ACC112 (cell line): ENCODE measurements at regions not wholly inside any gene's neighbourhood (a gene's known extent, or its start where the extent isn't known, plus 50 kb on each side); places are given as distances from the start of the nearest gene placed in this dataset.
"Not testable (repeated sequence)": the region's sequence is repeated elsewhere in the genome, so short reads cannot be mapped to it uniquely, and the experiment has no call there.

Source experiments
- H2AFZ ChIP-seq: fragments of 200-600 bp; sonication (generic); one replicate; pipeline ENCODE4 v1.6.0; 2017; ENCODE audit warnings: antibody characterized with exemption, low read length; ENCODE audit not compliant: unreplicated experiment
- H3K27ac ChIP-seq: fragments of 200-600 bp; sonication (generic); 2 replicates; pipeline ENCODE4 v1.5.1; 2014; ENCODE audit warnings: low read depth, mild to moderate bottlenecking, antibody characterized with exemption, low read length, moderate library complexity
- H3K27me3 ChIP-seq: fragments of 200-600 bp; sonication (generic); 2 replicates; pipeline ENCODE4 v1.6.1; 2014; ENCODE audit warnings: mild to moderate bottlenecking, antibody characterized with exemption, low read length, moderate library complexity, mixed read lengths; ENCODE audit not compliant: insufficient read depth
- H3K36me3 ChIP-seq: fragments of 200-600 bp; sonication (generic); 2 replicates; pipeline ENCODE4 v1.6.1; 2016; ENCODE audit warnings: mild to moderate bottlenecking, antibody characterized with exemption, low read length, moderate library complexity, mixed read lengths; ENCODE audit not compliant: insufficient read depth
- H3K4me1 ChIP-seq: fragments of 200-600 bp; sonication (generic); one replicate; pipeline ENCODE4 v1.6.1; 2016; ENCODE audit warnings: low read length, mixed read lengths; ENCODE audit not compliant: insufficient read depth, unreplicated experiment, control insufficient read depth
- H3K4me3 ChIP-seq: fragments of 200-600 bp; sonication (generic); 2 replicates; pipeline ENCODE4 v1.5.1; 2014; ENCODE audit warnings: mild to moderate bottlenecking, low read depth, low read length
- H3K79me2 ChIP-seq: fragments of 200-600 bp; sonication (generic); one replicate; pipeline ENCODE4 v1.6.0; 2016; ENCODE audit warnings: low read length; ENCODE audit not compliant: control insufficient read depth, unreplicated experiment, insufficient read depth

DNA sequence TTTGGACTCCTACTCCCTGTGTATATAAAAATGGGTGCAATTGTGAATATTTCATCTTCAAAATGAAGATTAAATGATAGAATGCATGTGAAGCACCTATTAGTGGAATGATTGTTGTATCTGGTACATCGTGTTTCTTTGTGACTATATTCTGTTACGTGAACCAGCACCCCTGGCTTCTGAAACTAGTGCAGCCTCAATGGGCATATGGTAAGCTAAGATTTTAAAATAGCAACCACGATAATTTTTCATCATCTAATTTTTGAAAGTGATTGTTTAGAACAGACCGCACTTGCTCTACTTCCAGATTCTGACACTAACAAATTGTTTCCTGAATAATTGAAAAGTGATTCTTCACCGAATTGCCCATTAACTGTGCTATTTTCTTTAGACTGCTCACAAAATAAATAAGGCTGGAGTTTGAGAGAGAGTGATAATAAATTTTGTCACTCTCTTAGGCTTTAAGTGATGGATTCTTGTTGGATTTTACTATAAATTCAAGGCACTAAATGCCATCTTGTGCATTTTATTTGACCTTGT is 806.1 kb upstream of the LRATD1 start:
- Histone ChIP-seq H2AFZ (no peak overlapping the region), H3K36me3 (no peaks in the 10 kb centered on the region), H3K27ac (no peak overlapping the region), H3K79me2 (no peaks in the 10 kb centered on the region), H3K27me3 (no peaks in the 10 kb centered on the region), H3K4me3 (no peak overlapping the region), H3K4me1 (peaks cover 4% of the 10 kb centered on the region)

DNA sequence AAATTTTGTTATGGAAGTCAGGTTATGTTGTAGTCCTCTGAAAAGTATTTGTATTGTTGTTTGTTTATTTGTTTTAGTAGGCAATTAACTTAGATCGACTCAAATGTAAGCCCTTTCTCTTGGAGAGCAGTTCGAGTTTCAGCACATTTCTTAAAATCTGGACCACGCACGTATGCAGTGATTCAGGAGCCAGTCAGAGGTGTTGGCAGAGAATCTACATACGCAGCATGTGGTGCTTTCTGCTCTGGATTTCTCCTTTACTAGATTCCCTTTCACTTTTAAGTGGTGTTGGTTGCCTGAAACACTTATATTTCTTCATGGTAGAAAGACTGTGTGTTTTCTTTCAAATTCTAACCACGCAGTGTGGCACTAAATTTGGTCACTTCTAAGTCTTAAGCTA is 773.9 kb upstream of the LRATD1 start:
- Histone ChIP-seq H3K4me1 (peaks cover 3% of the 10 kb centered on the region), H2AFZ (peak overlapping the region; percentile 83), H3K79me2 (no peaks in the 10 kb centered on the region), H3K4me3 (peak overlapping the region; percentile 55), H3K36me3 (no peaks in the 10 kb centered on the region), H3K27ac (peak overlapping the region; percentile 28; the same call in 1 of the 2 replicates), H3K27me3 (no peaks in the 10 kb centered on the region)

DNA sequence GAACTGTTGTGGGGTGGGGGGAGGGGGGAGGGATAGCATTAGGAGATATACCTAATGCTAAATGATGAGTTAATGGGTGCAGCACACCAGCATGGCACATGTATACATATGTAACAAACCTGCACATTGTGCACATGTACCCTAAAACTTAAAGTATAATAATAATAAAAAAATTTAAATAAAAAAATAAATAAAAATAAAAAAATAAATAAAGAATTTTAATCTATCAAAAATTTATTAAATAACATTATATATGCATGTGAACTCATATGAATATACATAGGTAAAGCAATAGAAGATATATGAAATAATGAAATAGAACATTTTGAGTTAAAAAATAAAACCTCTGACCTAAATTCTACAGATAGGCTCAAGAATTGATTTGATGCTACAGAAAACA is 764.2 kb upstream of the LRATD1 start:
- not testable (repeated sequence) for H2AFZ ChIP-seq, H3K4me3 ChIP-seq, H3K27ac ChIP-seq, H3K27me3 ChIP-seq, H3K36me3 ChIP-seq, H3K79me2 ChIP-seq, H3K4me1 ChIP-seq

DNA sequence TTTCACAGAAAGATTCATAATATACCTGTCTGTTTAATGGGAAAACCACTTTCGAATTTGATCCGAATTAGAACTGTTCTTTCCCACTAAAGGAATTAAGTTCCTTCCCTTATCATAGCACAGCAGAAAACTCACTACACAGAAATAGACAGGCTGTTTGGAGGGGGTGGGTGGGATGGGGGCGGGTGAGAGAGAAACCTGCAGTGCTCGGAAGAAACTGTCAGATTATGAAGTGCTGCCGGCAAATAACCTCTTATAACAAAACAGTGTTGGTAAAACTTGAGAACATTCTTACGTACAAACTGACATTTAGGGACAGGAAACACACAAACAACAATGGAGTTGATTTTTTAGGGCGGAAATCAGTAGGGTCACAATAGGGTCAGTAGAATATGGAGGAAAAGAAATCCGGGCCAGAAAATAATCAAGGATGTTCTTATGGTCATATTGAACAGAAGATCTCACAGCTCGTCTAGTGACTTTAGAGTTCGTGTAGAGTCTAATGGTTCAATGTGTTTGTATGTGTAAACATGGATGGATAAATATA is 756.0 kb upstream of the LRATD1 start:
- Histone ChIP-seq H3K4me1 (no peaks in the 10 kb centered on the region), H3K79me2 (no peaks in the 10 kb centered on the region)

GRCh38 chr2:13877571-13877970 is 754.9 kb upstream of the LRATD1 start:
- Histone ChIP-seq H3K4me1 (no peaks in the 10 kb centered on the region), H3K27ac (no peak overlapping the region)

More for the DNA sequence above, 756.0 kb upstream of the LRATD1 start:
- no peak overlapping the region for H3K27ac ChIP-seq
- H2AFZ ChIP-seq = no peak overlapping the region
- no peaks in the 10 kb centered on the region for H3K36me3 ChIP-seq
- no peak overlapping the region for H3K4me3 ChIP-seq
- H3K27me3 ChIP-seq = no peaks in the 10 kb centered on the region

DNA sequence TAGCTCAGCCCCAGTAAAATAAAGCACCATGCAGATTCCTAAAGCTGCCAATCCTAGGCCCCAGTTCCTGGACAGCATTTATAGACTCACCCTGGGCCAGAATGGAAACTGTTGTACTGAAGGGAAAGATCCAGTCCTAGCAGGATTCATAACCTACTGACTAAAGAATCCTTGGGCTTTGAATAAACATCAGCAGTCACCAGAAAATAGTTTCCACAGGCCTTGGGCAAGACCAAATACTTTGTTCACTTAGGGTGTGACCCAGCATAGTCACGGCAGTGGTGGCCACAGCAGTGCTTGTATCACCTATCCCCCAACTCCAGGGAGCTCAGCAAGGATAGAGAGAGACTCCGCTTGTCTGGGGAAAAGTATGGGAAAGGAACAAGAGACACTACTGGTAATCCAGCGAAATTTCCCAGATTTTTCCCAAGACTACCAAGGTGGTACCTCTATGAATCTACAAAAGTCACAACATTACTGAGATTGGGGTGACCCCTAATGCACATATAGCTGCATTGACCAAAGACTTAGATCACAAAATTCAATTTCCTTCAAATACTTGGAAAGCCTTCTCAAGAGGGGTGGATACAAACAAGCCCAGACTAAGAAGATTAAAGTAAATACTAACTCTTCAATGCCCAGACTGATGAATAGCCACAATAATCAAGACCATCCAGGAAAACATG is 748.1 kb upstream of the LRATD1 start:
- no peaks in the 10 kb centered on the region for H3K27me3 ChIP-seq
- H3K4me3 ChIP-seq = no peak overlapping the region
- no peak overlapping the region for H3K27ac ChIP-seq
- no peaks in the 10 kb centered on the region for H3K79me2 ChIP-seq
- no peaks in the 10 kb centered on the region for H3K4me1 ChIP-seq
- no peak overlapping the region for H2AFZ ChIP-seq
- no peaks in the 10 kb centered on the region for H3K36me3 ChIP-seq

More at GRCh38 chr2:13877571-13877970, 754.9 kb upstream of the LRATD1 start:
- Histone ChIP-seq H3K27me3 (no peaks in the 10 kb centered on the region), H3K36me3 (no peaks in the 10 kb centered on the region), H3K4me3 (no peak overlapping the region), H2AFZ (no peak overlapping the region), H3K79me2 (no peaks in the 10 kb centered on the region)

- no peaks in the 10 kb centered on the region for H3K4me1 ChIP-seq
- H3K27ac ChIP-seq = no peak overlapping the region
- no peak overlapping the region for H3K4me3 ChIP-seq
- no peaks in the 10 kb centered on the region for H3K36me3 ChIP-seq
- no peak overlapping the region for H2AFZ ChIP-seq
- no peaks in the 10 kb centered on the region for H3K79me2 ChIP-seq
- no peaks in the 10 kb centered on the region for H3K27me3 ChIP-seq
These were observed 731.0 kb upstream of the LRATD1 start for GRCh38 chr2:13901526-13901925.

DNA sequence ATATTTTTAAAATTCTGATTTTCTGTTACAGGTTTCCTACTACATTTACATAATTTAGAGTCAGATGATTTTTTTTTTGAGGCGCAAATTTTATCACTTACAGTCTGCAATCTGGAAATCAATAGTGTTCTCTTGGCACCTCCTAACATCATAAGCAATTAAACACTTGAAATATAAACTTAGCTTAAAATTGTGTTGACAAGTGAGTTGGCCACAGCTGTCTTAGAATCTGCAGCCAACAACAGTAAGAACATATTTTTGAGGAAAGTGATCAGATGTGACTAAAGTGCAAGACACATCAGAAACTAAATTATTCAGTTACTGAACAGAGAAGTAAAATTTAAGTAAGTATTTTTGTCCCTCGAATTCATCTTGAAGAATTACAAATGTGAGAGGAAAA is 726.7 kb upstream of the LRATD1 start:
- Histone ChIP-seq H3K27ac (no peak overlapping the region), H3K4me3 (no peak overlapping the region), H2AFZ (no peak overlapping the region), H3K79me2 (no peaks in the 10 kb centered on the region), H3K4me1 (no peaks in the 10 kb centered on the region), H3K27me3 (no peaks in the 10 kb centered on the region), H3K36me3 (no peaks in the 10 kb centered on the region)

- Histone ChIP-seq H3K36me3 (no peaks in the 10 kb centered on the region), H2AFZ (no peak overlapping the region), H3K4me1 (peaks cover 5% of the 10 kb centered on the region), H3K4me3 (no peak overlapping the region), H3K79me2 (no peaks in the 10 kb centered on the region), H3K27ac (no peak overlapping the region), H3K27me3 (no peaks in the 10 kb centered on the region)
These were observed 716.5 kb upstream of the LRATD1 start for GRCh38 chr2:13916066-13916465.

DNA sequence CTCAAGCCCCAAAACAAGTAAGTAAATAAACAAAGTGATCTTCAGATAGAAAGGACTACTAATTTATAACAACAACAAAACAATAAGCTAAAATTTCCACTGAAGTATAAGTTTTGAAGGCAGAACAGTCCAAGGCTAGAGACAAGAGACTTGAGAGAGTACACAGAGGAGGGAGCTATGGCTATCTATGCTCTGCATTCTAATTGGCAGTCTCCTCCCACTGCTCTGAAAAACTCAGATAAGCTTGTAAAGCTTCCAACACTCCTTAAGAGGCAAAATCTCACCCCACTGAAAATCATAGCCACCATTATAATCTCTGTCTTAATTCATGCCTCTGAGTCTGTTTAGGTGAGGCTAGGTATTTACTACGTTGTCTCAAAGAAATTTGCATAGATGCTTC is 714.6 kb upstream of the LRATD1 start:
- Histone ChIP-seq H3K79me2 (no peaks in the 10 kb centered on the region), H3K4me1 (peaks cover 5% of the 10 kb centered on the region), H2AFZ (no peak overlapping the region), H3K27ac (no peak overlapping the region), H3K4me3 (no peak overlapping the region), H3K36me3 (no peaks in the 10 kb centered on the region), H3K27me3 (no peaks in the 10 kb centered on the region)

- Histone ChIP-seq H3K27ac (no peak overlapping the region), H3K36me3 (no peaks in the 10 kb centered on the region), H3K27me3 (no peaks in the 10 kb centered on the region), H2AFZ (no peak overlapping the region), H3K4me3 (no peak overlapping the region), H3K79me2 (no peaks in the 10 kb centered on the region), H3K4me1 (peaks cover 5% of the 10 kb centered on the region)
These were observed 712.5 kb upstream of the LRATD1 start for GRCh38 chr2:13919981-13920382.
